D721Med (cell line): ENCODE measurements at regions not wholly inside any gene's neighbourhood (a gene's known extent, or its start where the extent isn't known, plus 50 kb on each side); places are given as distances from the start of the nearest gene placed in this dataset.

ENCODE experiments used
- DNase-seq: peaks from one replicate; pipeline ENCODE4 v3.0.0; 2011; ENCODE audit warnings: low spot score; ENCODE audit not compliant: insufficient read length
- FAIRE-seq: peaks from 2 replicates; lab custom pipeline; 2011; peaks lifted over from hg19 to GRCh38; lab: Jason Lieb, UNC
- TF ChIP-seq, protein P1 (sequence below): IDR thresholded peaks from 2 replicates; pipeline ENCODE4 v1.5.1; 2012; ENCODE audit warnings: mild to moderate bottlenecking, control low read depth; ENCODE audit not compliant: insufficient read depth; ENCODE audit errors: missing control alignments

DNA sequence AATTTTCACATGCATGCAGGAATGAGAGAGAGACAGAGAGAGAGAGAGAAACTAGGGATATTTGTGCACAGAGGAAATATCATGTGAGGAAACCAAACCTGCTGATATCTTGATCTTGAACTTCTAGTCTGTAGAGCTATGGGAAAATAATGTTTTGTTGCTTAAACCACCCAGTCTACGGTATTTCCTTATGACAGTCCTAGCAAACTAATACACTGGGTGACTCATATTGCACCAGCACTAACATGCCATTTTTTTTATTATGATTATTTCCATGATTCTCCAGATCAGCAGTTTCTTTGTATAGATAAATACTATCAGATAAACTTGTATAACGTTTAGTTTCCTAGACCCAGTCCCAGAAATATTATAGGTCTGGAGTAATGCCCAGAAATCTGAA, 1259.0 kb downstream of the ZPLD1 start:
- no peak for DNase-seq
- no peak for FAIRE-seq
- TF ChIP-seq, protein P1, sequence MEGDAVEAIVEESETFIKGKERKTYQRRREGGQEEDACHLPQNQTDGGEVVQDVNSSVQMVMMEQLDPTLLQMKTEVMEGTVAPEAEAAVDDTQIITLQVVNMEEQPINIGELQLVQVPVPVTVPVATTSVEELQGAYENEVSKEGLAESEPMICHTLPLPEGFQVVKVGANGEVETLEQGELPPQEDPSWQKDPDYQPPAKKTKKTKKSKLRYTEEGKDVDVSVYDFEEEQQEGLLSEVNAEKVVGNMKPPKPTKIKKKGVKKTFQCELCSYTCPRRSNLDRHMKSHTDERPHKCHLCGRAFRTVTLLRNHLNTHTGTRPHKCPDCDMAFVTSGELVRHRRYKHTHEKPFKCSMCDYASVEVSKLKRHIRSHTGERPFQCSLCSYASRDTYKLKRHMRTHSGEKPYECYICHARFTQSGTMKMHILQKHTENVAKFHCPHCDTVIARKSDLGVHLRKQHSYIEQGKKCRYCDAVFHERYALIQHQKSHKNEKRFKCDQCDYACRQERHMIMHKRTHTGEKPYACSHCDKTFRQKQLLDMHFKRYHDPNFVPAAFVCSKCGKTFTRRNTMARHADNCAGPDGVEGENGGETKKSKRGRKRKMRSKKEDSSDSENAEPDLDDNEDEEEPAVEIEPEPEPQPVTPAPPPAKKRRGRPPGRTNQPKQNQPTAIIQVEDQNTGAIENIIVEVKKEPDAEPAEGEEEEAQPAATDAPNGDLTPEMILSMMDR, result no peak

DNA sequence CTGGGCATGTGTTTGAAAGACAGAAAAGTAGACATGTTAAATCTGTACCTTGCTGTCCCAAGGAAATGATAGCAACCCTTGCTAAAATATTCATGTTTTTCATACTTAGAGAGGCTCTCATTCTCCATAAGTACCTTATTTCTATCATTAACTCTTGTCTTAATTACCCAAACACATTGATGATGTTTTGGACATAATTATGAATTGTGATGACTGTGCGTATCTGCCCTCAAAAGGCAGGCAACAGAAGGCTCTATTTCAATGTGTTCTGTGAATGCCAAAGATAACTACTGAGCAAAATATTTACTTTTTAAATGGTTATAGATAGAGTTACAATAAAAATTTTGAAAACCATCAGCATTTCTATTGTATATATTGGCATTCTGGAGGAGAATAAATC, 1263.8 kb downstream of the ZPLD1 start:
- TF ChIP-seq, protein P1, result no peak
- no peak for FAIRE-seq
- no peak for DNase-seq

DNA sequence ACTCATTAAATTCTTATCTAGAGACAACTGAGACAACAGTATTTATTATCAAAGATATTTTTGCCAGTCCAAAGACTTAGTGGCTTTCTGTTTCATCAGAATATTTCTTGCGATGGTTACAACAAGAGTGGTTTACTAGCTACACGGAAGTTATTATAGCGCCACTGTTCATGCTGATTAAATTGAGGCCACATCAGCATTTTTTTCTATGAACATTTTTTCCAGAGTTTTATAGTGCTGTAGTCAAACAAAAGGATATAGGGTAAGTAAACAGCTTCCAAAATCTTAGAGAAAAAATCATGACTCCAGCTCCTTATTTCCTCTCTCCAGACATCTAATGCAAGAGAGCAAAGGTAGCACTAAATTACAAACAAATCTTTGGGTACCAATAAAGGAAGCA, 1264.4 kb downstream of the ZPLD1 start:
- TF ChIP-seq, protein P1, result no peak
- FAIRE-seq (no peak), DNase-seq (no peak)

DNA sequence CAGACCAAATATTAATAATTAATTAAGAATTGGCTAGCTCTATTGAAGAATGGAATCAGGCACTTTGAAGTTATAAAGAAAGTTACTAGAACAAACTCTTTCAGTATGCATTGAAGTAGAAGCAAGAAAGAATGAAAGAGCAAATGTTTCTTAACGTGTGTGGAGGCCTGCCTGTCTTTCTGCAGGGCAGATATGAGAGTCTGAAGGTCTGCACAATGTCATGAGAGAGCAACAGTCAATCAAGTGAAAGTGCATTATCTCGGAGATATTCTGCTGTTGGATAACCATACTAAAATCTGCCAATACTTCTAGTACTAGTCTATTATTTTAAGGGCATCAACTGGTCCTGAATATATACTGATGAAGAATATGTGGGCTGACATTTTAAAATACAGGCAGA, 1270.8 kb downstream of the ZPLD1 start:
- FAIRE-seq (no peak), DNase-seq (no peak)
- TF ChIP-seq, protein P1, result no peak

DNA sequence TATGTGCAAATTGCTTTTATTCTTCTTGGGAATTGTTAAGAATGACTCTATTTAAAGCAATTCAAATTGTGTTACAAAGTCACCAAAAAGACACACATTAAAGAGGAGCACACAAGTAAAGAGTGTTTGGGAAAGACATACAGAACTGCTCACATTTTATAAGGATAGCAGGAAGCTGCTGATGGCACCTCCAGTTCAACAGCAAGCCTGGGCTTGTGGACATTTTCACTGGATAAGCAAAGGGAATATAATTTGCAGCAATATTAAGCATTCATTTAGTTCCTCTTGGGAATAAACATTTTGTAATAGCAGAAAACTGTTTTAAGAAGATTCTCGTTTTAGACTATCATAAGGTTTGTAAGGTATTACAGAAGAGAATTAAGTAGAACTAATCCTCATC, 1271.9 kb downstream of the ZPLD1 start:
- DNase-seq (no peak), FAIRE-seq (no peak)
- TF ChIP-seq, protein P1, result no peak

DNA sequence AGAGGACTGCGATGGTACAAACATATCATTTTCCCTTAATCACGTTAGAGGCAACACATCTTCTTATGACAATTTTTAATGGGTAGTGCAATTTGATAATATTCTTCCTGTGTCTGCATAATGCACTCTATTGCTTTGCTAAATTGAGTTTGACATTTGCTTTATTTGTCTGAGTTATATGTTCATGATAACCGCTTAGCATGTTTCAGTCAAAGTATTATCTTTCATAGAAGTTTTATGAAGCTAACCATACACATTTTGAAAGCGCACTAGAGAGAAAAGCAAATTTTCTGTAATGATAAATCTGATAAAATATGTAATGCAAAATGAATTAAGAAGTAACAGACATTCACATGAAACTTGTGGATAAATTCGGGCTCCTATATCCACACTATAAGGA, 1276.9 kb downstream of the ZPLD1 start:
- DNase-seq (no peak), FAIRE-seq (no peak)
- TF ChIP-seq, protein P1, result no peak

DNA sequence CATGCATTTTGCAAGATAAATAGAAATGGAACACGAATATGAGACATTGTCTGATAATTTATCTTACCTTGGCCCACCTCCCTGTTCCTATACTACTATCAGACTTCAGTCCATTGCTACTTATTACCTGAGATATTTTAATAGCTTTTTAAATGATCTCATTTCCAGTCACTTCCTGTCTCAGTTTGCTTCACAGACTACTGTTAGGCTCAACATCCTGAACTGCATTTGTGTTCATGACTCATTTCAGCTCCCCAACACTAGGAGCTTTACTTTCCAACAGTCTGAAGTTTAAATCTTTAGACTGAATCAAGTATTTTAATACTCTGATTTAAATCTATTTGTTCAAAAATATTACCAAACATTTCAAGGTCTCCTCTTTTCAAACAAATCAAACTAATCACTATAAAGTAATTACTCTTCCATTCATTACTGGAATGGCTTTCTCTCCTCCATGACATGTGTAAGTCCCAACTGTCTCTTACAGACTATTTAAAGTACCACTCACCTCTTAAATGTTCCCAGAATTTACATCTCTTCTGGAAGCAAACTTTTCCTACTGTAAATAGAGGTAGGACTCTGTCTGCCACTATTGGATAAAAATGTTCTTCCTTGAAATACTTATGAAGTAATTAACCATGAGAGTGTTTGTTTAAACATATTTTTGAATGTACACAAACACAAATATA, 1277.6 kb downstream of the ZPLD1 start:
- DNase-seq, result no peak

More for the DNA sequence above, 1277.6 kb downstream of the ZPLD1 start:
- FAIRE-seq, result no peak
- TF ChIP-seq, protein P1, result no peak
